Uterus (tissue), 2 donors: ENCODE measurements at regions not wholly inside any gene's neighbourhood (a gene's known extent, or its start where the extent isn't known, plus 50 kb on each side); places are given as distances from the start of the nearest gene placed in this dataset.
"Not testable (repeated sequence)": the region's sequence is repeated elsewhere in the genome, so short reads cannot be mapped to it uniquely, and the experiment has no call there.

Experiments used
- CTCF ChIP-seq, 4 experiments: fragments of 200-600 bp in 2 of 4; fragments of 450-650 bp in 2 of 4; sonication (generic) in 2 of 4; IDR thresholded peaks; one replicate each; pipeline ENCODE4 v1.5.1; 2016 to 2019; ENCODE audit warnings: antibody characterized with exemption in 4 of 4, mild to moderate bottlenecking in 2 of 4, moderate library complexity in 1 of 4
- POLR2A ChIP-seq, 2 donors: fragments of 450-650 bp; IDR thresholded peaks; one replicate each; pipeline ENCODE4 v1.6.1; 2016; ENCODE audit warnings: antibody characterized with exemption in 2 of 2, mild to moderate bottlenecking in 1 of 2, moderate library complexity in 1 of 2

GRCh38 chr3:75564427-75564826, 99.7 kb upstream of the FRG2C start:
- TF ChIP-seq CTCF, POLR2A (IDR thresholded peaks at IDR 0.05): not testable (repeated sequence)
